ENCODE measurements at regions not wholly inside any gene's neighbourhood (a gene's known extent, or its start where the extent isn't known, plus 50 kb on each side); places are given as distances from the start of the nearest gene placed in this dataset.

- no peak overlapping the region for H3K4me3 ChIP-seq (ENCODE audit: low read depth, low read length)
- in situ Hi-C loops (cut with HindIII; ENCODE audit: low pct_ligation_motif_present, low sequenced_read_pairs) = no loop called here
- TF ChIP-seq, protein P1, sequence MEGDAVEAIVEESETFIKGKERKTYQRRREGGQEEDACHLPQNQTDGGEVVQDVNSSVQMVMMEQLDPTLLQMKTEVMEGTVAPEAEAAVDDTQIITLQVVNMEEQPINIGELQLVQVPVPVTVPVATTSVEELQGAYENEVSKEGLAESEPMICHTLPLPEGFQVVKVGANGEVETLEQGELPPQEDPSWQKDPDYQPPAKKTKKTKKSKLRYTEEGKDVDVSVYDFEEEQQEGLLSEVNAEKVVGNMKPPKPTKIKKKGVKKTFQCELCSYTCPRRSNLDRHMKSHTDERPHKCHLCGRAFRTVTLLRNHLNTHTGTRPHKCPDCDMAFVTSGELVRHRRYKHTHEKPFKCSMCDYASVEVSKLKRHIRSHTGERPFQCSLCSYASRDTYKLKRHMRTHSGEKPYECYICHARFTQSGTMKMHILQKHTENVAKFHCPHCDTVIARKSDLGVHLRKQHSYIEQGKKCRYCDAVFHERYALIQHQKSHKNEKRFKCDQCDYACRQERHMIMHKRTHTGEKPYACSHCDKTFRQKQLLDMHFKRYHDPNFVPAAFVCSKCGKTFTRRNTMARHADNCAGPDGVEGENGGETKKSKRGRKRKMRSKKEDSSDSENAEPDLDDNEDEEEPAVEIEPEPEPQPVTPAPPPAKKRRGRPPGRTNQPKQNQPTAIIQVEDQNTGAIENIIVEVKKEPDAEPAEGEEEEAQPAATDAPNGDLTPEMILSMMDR (IDR thresholded peaks at IDR 0.05; ENCODE audit: low read depth, low read length, missing control alignments) = no peak
- no peak overlapping the region for H3K27ac ChIP-seq
- no peak for DNase-seq
- H3K36me3 ChIP-seq (replicated peaks) = no peaks in the 10 kb centered on the region
- no peaks in the 10 kb centered on the region for H3K27me3 ChIP-seq (replicated peaks)
Measured at GRCh38 chr6:168232062-168232461, 87.5 kb downstream of the DACT2 start.

- in situ Hi-C loops (cut with HindIII; ENCODE audit: low pct_ligation_motif_present, low sequenced_read_pairs) = no loop called here
Measured at GRCh38 chr6:168231393-168231957, 88.1 kb downstream of the DACT2 start.

GRCh38 chr6:168229368-168229752, 90.2 kb downstream of the DACT2 start:
- TF ChIP-seq, protein P1 (IDR thresholded peaks at IDR 0.05; ENCODE audit: low read depth, low read length, missing control alignments) = no peak
- Histone ChIP-seq H3K36me3 (replicated peaks) (no peaks in the 10 kb centered on the region), H3K4me3 (ENCODE audit: low read depth, low read length) (no peak overlapping the region), H3K27ac (no peak overlapping the region), H3K27me3 (replicated peaks) (no peaks in the 10 kb centered on the region)
- in situ Hi-C loops (cut with HindIII; ENCODE audit: low pct_ligation_motif_present, low sequenced_read_pairs) = no loop called here
- DNase-seq = no peak

More at GRCh38 chr6:168231393-168231957, 88.1 kb downstream of the DACT2 start:
- no peak overlapping the region for H3K27ac ChIP-seq
- no peak overlapping the region for H3K4me3 ChIP-seq (ENCODE audit: low read depth, low read length)
- TF ChIP-seq, protein P1 (IDR thresholded peaks at IDR 0.05; ENCODE audit: low read depth, low read length, missing control alignments) = no peak
- DNase-seq = no peak
- H3K27me3 ChIP-seq (replicated peaks) = no peaks in the 10 kb centered on the region
- no peaks in the 10 kb centered on the region for H3K36me3 ChIP-seq (replicated peaks)

GRCh38 chr6:168228676-168229367, 90.8 kb downstream of the DACT2 start:
- in situ Hi-C loops (cut with HindIII; ENCODE audit: low pct_ligation_motif_present, low sequenced_read_pairs) = no loop called here
- TF ChIP-seq, protein P1 (IDR thresholded peaks at IDR 0.05; ENCODE audit: low read depth, low read length, missing control alignments) = no peak

GRCh38 chr6:168227840-168228239, 91.7 kb downstream of the DACT2 start:
- Histone ChIP-seq H3K36me3 (replicated peaks) (no peaks in the 10 kb centered on the region), H3K27me3 (replicated peaks) (no peaks in the 10 kb centered on the region), H3K4me3 (ENCODE audit: low read depth, low read length) (no peak overlapping the region), H3K27ac (no peak overlapping the region)
- no peak for DNase-seq
- TF ChIP-seq, protein P1 (IDR thresholded peaks at IDR 0.05; ENCODE audit: low read depth, low read length, missing control alignments) = no peak
- in situ Hi-C loops (cut with HindIII; ENCODE audit: low pct_ligation_motif_present, low sequenced_read_pairs) = no loop called here

More at GRCh38 chr6:168228676-168229367, 90.8 kb downstream of the DACT2 start:
- no peak overlapping the region for H3K4me3 ChIP-seq (ENCODE audit: low read depth, low read length)
- H3K27ac ChIP-seq = no peak overlapping the region
- H3K27me3 ChIP-seq (replicated peaks) = no peaks in the 10 kb centered on the region
- DNase-seq = no peak
- H3K36me3 ChIP-seq (replicated peaks) = no peaks in the 10 kb centered on the region

Data from brain microvascular endothelial cell (primary cell).